HepG2 (cell line): ENCODE measurements at regions not wholly inside any gene's neighbourhood (a gene's known extent, or its start where the extent isn't known, plus 50 kb on each side); places are given as distances from the start of the nearest gene placed in this dataset.

Source experiments
- ATAC-seq: fragments of 200-7000 bp; cut with Tn5 transposase; 3 replicates; pipeline ENCODE4 v1.9.1; 2020; ENCODE audit warnings: mild to moderate bottlenecking, moderate library complexity
- BruUV-seq: library from RNA; stranded (reverse); fragments of 400-500 nt; replicated peaks from 2 replicates; lab custom pipeline; 2021; lab: Mats Ljungman, UMichigan
- CTCF ChIA-PET: fragments of 300-600 bp; formaldehyde crosslinking; extraction: SDS; loops from one replicate; lab custom pipeline; 2021; ENCODE audit warnings: low total read pairs, inconsistent platforms, low intra/inter-chr PET ratio; lab: Yijun Ruan, JAX
- POLR2A ChIA-PET: fragments of 350-600 bp; sonication (Branson Sonifier 250); formaldehyde crosslinking; loops from one replicate; lab custom pipeline; 2020; ENCODE audit warnings: antibody characterized with exemption, inconsistent platforms; lab: Yijun Ruan, JAX
- DNase-seq: peaks from one replicate; pipeline ENCODE4 v3.0.0-alpha.2; 2015; ENCODE audit warnings: low spot score
- FAIRE-seq: peaks from 3 replicates; lab custom pipeline; 2011; peaks lifted over from hg19 to GRCh38; lab: Jason Lieb, UNC
- H2AFZ ChIP-seq: one replicate; pipeline ENCODE4 v1.6.1; 2011; ENCODE audit warnings: low read length, inconsistent platforms
- H3K27ac ChIP-seq: fragments of 300-600 bp; 3 replicates; pipeline ENCODE4 v1.8.0; 2011; ENCODE audit warnings: mixed run types, mild to moderate bottlenecking, mixed read lengths, low read length, inconsistent platforms; ENCODE audit not compliant: insufficient read depth; ENCODE audit errors: extremely low read length
- H3K27me3 ChIP-seq, 2 experiments: fragments of 200-600 bp in 1 of 2; 2 replicates in 1 of 2; 3 replicates in 1 of 2; pipeline versions ENCODE4 v1.6.0 to v1.8.0; 2011; ENCODE audit warnings: low read length in 2 of 2, mild to moderate bottlenecking in 2 of 2, moderate library complexity in 2 of 2, inconsistent platforms in 1 of 2; ENCODE audit not compliant: insufficient read depth in 2 of 2, control insufficient read depth in 1 of 2
- H3K36me3 ChIP-seq, 2 experiments: fragments of 200-600 bp in 1 of 2; replicated peaks in 1 of 2; 2 replicates in 1 of 2; 3 replicates in 1 of 2; pipeline versions ENCODE4 v1.5.1 to v1.8.0; 2011; ENCODE audit warnings: low read length in 2 of 2, inconsistent platforms in 1 of 2; ENCODE audit not compliant: insufficient read depth in 2 of 2, control insufficient read depth in 1 of 2
- H3K4me1 ChIP-seq: 2 replicates; pipeline ENCODE4 v1.5.1; 2012; ENCODE audit warnings: low read length, inconsistent platforms; ENCODE audit not compliant: insufficient read depth
- H3K4me2 ChIP-seq: 2 replicates; pipeline ENCODE4 v1.6.0; 2011; ENCODE audit warnings: low read depth, low read length, inconsistent platforms
- H3K4me3 ChIP-seq, 3 experiments: fragments of 200-600 bp in 1 of 3; sonication (generic), shearing (Covaris generic) in 1 of 3; replicated peaks in 1 of 3; 2 replicates each; pipeline ENCODE4 v1.5.1; 2011 to 2016; ENCODE audit warnings: low read length in 3 of 3, inconsistent platforms in 2 of 3, low read depth in 2 of 3, mild to moderate bottlenecking in 2 of 3, control low read depth in 1 of 3, mixed read lengths in 1 of 3; ENCODE audit not compliant: insufficient read depth in 1 of 3
- H3K79me2 ChIP-seq: one replicate; pipeline ENCODE4 v1.6.1; 2011; ENCODE audit warnings: low read length, inconsistent platforms; ENCODE audit not compliant: insufficient read depth
- H3K9ac ChIP-seq: 2 replicates; pipeline ENCODE4 v1.6.0; 2011; ENCODE audit warnings: mild to moderate bottlenecking, low read depth, low read length, inconsistent platforms; ENCODE audit not compliant: insufficient read depth
- H3K9me3 ChIP-seq: 2 replicates; pipeline ENCODE4 v1.5.1; 2012; ENCODE audit warnings: mild to moderate bottlenecking, low read length
- H4K20me1 ChIP-seq: 2 replicates; pipeline ENCODE4 v1.6.0; 2011; ENCODE audit warnings: inconsistent platforms, mild to moderate bottlenecking, low read length, moderate library complexity; ENCODE audit not compliant: insufficient read depth
- ESRRA ChIP-seq: sonication (generic); formaldehyde crosslinking; IDR thresholded peaks from 2 replicates; pipeline ENCODE4 v1.5.1; 2020; ENCODE audit warnings: mild to moderate bottlenecking, low read depth, missing genetic modification reagents
- IKZF1 ChIP-seq: fragments of 450-650 bp; IDR thresholded peaks from 2 replicates; pipeline ENCODE4 v1.7.1; 2016
- RFX5 ChIP-seq: IDR thresholded peaks from 2 replicates; pipeline ENCODE4 v1.6.1; 2011; ENCODE audit warnings: low read depth, low read length, improper control_type of control experiment
- TP53 ChIP-seq: sonication (generic); formaldehyde crosslinking; conservative IDR thresholded peaks from 2 replicates; pipeline ENCODE4 v1.4.0; 2020; ENCODE audit warnings: missing genetic modification reagents
- XBP1 ChIP-seq: sonication (generic); formaldehyde crosslinking; IDR thresholded peaks from 2 replicates; pipeline ENCODE4 v1.5.0; 2020; ENCODE audit warnings: missing genetic modification reagents
- ZNF256 ChIP-seq: sonication (generic); formaldehyde crosslinking; conservative IDR thresholded peaks from 2 replicates; pipeline ENCODE4 v1.4.0; 2020; ENCODE audit warnings: missing genetic modification reagents
- ZNF30 ChIP-seq: sonication (generic); formaldehyde crosslinking; IDR thresholded peaks from 2 replicates; pipeline ENCODE4 v1.5.0; 2020; ENCODE audit warnings: mild to moderate bottlenecking, missing genetic modification reagents
- ZNF354B ChIP-seq: sonication (generic); formaldehyde crosslinking; IDR thresholded peaks from 2 replicates; pipeline ENCODE4 v1.8.0; 2022; ENCODE audit warnings: mild to moderate bottlenecking, missing genetic modification reagents
- ZNF382 ChIP-seq: sonication (generic); formaldehyde crosslinking; IDR thresholded peaks from 2 replicates; pipeline ENCODE4 v1.5.0; 2020; ENCODE audit warnings: missing genetic modification reagents, mild to moderate bottlenecking, borderline replicate concordance
- ZNF431 ChIP-seq: sonication (generic); formaldehyde crosslinking; IDR thresholded peaks from 2 replicates; pipeline ENCODE4 v1.9.0; 2022; ENCODE audit warnings: missing genetic modification reagents, low read depth, mild to moderate bottlenecking, borderline replicate concordance
- ZNF652 ChIP-seq: IDR thresholded peaks from 2 replicates; pipeline ENCODE4 v1.6.1; 2016; ENCODE audit warnings: low read depth, borderline replicate concordance
- ZSCAN31 ChIP-seq: sonication (generic); formaldehyde crosslinking; IDR thresholded peaks from 2 replicates; pipeline ENCODE4 v1.5.0; 2020; ENCODE audit warnings: low read depth, mild to moderate bottlenecking, missing genetic modification reagents
- WGBS: methylation state at CpG from one replicate; pipeline ENCODE4 v1.1.6; 2017; ENCODE audit warnings: low lambda C conversion rate; 5-methylcytosine and 5-hydroxymethylcytosine counted together
- in situ Hi-C: cut with HindIII; loops from 2 replicates; pipeline ENCODE4 v1.10.0; 2017; ENCODE audit warnings: low pct_unique_long_range_greater_than_20kb; ENCODE audit not compliant: extremely low pct_ligation_motif_present
- intact Hi-C: fragments of 100-400 bp; cut with micrococcal nuclease; formaldehyde crosslinking; loops from one replicate; pipeline ENCODE4 v1.10.0; 2022; ENCODE audit not compliant: unreplicated experiment
- TF ChIP-seq, protein P1 (sequence below): sonication (generic); formaldehyde crosslinking; IDR thresholded peaks from 2 replicates; pipeline ENCODE4 v1.4.0; 2020; ENCODE audit warnings: mild to moderate bottlenecking, missing genetic modification reagents
- TF ChIP-seq, protein P2 (sequence below): sonication (generic); formaldehyde crosslinking; IDR thresholded peaks from 2 replicates; pipeline ENCODE4 v1.5.1; 2020; ENCODE audit warnings: missing genetic modification reagents, mild to moderate bottlenecking, borderline replicate concordance
- TF ChIP-seq, protein P3 (sequence below): sonication (generic); formaldehyde crosslinking; IDR thresholded peaks from 2 replicates; pipeline ENCODE4 v1.4.0; 2020; ENCODE audit warnings: mild to moderate bottlenecking, missing genetic modification reagents
- TF ChIP-seq, protein P4 (sequence below): sonication (generic); formaldehyde crosslinking; IDR thresholded peaks from 2 replicates; pipeline ENCODE4 v1.5.0; 2020; ENCODE audit warnings: missing genetic modification reagents, mild to moderate bottlenecking, borderline replicate concordance

DNA sequence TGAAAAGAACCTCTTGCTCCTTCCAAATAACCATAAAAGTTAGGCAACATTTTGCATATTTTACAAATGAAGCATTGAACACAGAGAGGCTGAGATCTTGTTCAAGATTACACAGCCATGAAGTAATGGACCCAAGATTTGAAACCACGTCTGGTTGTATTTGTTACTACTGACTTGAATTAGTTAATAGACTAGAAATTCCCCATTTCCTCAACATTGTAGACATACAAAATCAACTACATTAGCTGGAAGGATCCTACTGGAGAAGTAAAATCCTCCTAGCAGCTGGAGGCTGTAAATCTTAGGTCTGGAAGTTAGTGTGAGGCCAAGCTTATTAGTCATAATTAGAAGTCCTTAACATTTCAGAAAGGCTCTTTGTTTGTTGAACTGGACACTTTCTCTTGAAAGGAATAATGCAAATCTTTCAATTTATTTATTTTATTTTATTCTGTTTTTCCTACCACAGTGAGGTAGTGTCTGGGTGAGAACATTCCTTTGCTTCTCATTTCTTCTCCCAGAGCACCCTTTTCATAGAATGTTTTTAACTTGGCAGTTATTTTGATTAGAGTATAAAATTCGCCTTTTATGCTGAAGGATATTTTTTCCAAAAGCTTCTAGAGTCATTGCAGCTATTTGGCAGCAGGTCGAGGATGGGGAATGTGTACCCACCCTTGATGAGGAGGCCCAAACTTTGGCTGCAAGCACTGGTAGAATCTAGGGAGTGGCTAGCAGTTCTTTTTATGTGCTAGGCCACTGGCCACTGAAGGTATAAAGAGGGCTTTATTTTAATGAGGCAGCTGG lies 62.0 kb upstream of the CLNK start:
- Histone ChIP-seq H3K27me3 (no peaks in the 10 kb centered on the region), H2AFZ (no peak overlapping the region), H3K36me3 (no peaks in the 10 kb centered on the region), H3K4me3 (no peak overlapping the region), H3K27ac (no peak overlapping the region), H4K20me1 (no peaks in the 10 kb centered on the region), H3K9ac (no peak overlapping the region), H3K4me1 (no peaks in the 10 kb centered on the region), H3K4me2 (no peak overlapping the region), H3K79me2 (no peaks in the 10 kb centered on the region), H3K9me3 (no peaks in the 10 kb centered on the region)
- TF ChIP-seq, protein P1, sequence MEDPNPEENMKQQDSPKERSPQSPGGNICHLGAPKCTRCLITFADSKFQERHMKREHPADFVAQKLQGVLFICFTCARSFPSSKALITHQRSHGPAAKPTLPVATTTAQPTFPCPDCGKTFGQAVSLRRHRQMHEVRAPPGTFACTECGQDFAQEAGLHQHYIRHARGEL (CRISPR knock-in tag): no peak
- TF ChIP-seq RFX5 (no peak), ZNF431 (CRISPR knock-in tag) (no peak), IKZF1 (no peak)
- TF ChIP-seq, protein P2, sequence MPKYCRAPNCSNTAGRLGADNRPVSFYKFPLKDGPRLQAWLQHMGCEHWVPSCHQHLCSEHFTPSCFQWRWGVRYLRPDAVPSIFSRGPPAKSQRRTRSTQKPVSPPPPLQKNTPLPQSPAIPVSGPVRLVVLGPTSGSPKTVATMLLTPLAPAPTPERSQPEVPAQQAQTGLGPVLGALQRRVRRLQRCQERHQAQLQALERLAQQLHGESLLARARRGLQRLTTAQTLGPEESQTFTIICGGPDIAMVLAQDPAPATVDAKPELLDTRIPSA (CRISPR knock-in tag): no peak
- ChIA-PET CTCF (no interaction called here), POLR2A (no interaction called here)
- FAIRE-seq: no peak
- DNase-seq: no peak
- WGBS: 1% methylated on average over 3 of the region's 3 CpGs
- in situ Hi-C loops (no loop called here), intact Hi-C loops (no loop called here)
- no peak for ATAC-seq
- BruUV-seq: no TSS peak

DNA sequence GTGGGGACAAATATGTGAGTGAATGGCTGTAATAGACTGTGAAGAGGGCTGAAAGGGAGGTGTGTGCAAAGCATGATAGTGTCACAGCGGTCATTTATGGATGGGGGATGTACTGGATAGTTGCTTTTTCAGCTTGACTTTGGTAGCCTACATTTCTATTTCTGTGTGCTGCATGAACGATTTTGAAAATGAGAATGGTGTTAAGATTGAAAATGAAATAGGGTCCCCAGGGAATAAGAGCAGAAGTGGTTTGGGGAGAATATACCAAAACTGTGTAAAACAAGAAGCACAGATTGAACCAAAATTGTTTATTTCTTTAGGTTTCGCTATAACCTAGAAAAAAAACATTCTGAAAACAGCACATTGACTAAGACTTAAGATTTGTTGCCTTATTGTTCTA lies 58.8 kb upstream of the CLNK start:
- intact Hi-C loops (no loop called here), in situ Hi-C loops (no loop called here)
- 0% methylated on average over 3 of the region's 3 CpGs for WGBS
- no peaks in the 10 kb centered on the region for H3K79me2 ChIP-seq
- H2AFZ ChIP-seq: no peak overlapping the region
- H3K9me3 ChIP-seq: no peaks in the 10 kb centered on the region
- no TSS peak for BruUV-seq
- H4K20me1 ChIP-seq: no peaks in the 10 kb centered on the region
- no peaks in the 10 kb centered on the region for H3K36me3 ChIP-seq
- no peak overlapping the region for H3K9ac ChIP-seq
- no peaks in the 10 kb centered on the region for H3K27me3 ChIP-seq
- no peak for ATAC-seq
- ChIA-PET POLR2A (no interaction called here), CTCF (no interaction called here)
- no peak overlapping the region for H3K4me3 ChIP-seq
- no peak for FAIRE-seq
- no peak for DNase-seq
- no peaks in the 10 kb centered on the region for H3K4me1 ChIP-seq
- H3K4me2 ChIP-seq: no peak overlapping the region
- no peak overlapping the region for H3K27ac ChIP-seq
- TF ChIP-seq ZNF382 (CRISPR knock-in tag) (no peak), ZNF354B (no peak), ZNF30 (no peak), ZSCAN31 (CRISPR knock-in tag) (no peak), ZNF652 (CRISPR knock-in tag) (no peak), TP53 (CRISPR knock-in tag) (no peak), ESRRA (CRISPR knock-in tag) (no peak), XBP1 (no peak), ZNF256 (no peak)
- TF ChIP-seq, protein P3, sequence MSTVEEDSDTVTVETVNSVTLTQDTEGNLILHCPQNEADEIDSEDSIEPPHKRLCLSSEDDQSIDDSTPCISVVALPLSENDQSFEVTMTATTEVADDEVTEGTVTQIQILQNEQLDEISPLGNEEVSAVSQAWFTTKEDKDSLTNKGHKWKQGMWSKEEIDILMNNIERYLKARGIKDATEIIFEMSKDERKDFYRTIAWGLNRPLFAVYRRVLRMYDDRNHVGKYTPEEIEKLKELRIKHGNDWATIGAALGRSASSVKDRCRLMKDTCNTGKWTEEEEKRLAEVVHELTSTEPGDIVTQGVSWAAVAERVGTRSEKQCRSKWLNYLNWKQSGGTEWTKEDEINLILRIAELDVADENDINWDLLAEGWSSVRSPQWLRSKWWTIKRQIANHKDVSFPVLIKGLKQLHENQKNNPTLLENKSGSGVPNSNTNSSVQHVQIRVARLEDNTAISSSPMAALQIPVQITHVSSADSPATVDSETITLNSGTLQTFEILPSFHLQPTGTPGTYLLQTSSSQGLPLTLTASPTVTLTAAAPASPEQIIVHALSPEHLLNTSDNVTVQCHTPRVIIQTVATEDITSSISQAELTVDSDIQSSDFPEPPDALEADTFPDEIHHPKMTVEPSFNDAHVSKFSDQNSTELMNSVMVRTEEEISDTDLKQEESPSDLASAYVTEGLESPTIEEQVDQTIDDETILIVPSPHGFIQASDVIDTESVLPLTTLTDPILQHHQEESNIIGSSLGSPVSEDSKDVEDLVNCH (CRISPR knock-in tag): no peak
- TF ChIP-seq, protein P4, sequence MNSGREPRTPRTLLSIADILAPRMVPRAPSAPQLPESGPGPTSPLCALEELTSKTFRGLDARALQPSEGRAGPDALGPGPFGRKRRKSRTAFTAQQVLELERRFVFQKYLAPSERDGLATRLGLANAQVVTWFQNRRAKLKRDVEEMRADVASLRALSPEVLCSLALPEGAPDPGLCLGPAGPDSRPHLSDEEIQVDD (CRISPR knock-in tag): no peak
